Right kidney (tissue), 1 donor: ENCODE measurements at regions not wholly inside any gene's neighbourhood (a gene's known extent, or its start where the extent isn't known, plus 50 kb on each side); places are given as distances from the start of the nearest gene placed in this dataset.
"Not testable (repeated sequence)": the region's sequence is repeated elsewhere in the genome, so short reads cannot be mapped to it uniquely, and the experiment has no call there.

Experiments used
- DNase-seq: peaks from one replicate; pipeline ENCODE4 v3.0.0-alpha.2; 2016

GRCh38 chr18:33853187-33853586 lies 275.2 kb downstream of the ASXL3 start:
- DNase-seq, result no peak

GRCh38 chr18:33851546-33852078 lies 273.6 kb downstream of the ASXL3 start:
- no peak for DNase-seq

GRCh38 chr18:33849731-33850130 lies 271.7 kb downstream of the ASXL3 start:
- no peak for DNase-seq

- no peak for DNase-seq
Measured at GRCh38 chr18:33844232-33844631, 266.2 kb downstream of the ASXL3 start.

GRCh38 chr18:33841221-33841967 lies 263.4 kb downstream of the ASXL3 start:
- DNase-seq, result no peak

- DNase-seq, result no peak
Measured at GRCh38 chr18:33840212-33840593, 262.2 kb downstream of the ASXL3 start.

GRCh38 chr18:33839452-33840211 lies 261.6 kb downstream of the ASXL3 start:
- DNase-seq, result peak; percentile 24

GRCh38 chr18:33838054-33838453 lies 260.0 kb downstream of the ASXL3 start:
- DNase-seq, result no peak

- DNase-seq, result no peak
Measured at GRCh38 chr18:33837191-33837590, 259.2 kb downstream of the ASXL3 start.

GRCh38 chr18:33836564-33836963 lies 258.5 kb downstream of the ASXL3 start:
- DNase-seq, result no peak

- no peak for DNase-seq
Measured at GRCh38 chr18:33835419-33835818, 257.4 kb downstream of the ASXL3 start.

GRCh38 chr18:33833842-33834241 lies 255.8 kb downstream of the ASXL3 start:
- DNase-seq, result no peak

- no peak for DNase-seq
Measured at GRCh38 chr18:33831424-33831823, 253.4 kb downstream of the ASXL3 start.

GRCh38 chr18:33830213-33830612 lies 252.2 kb downstream of the ASXL3 start:
- DNase-seq, result no peak

- no peak for DNase-seq
Measured at GRCh38 chr18:33828949-33829348, 250.9 kb downstream of the ASXL3 start.

GRCh38 chr18:33826151-33826550 lies 248.1 kb downstream of the ASXL3 start:
- DNase-seq, result no peak

GRCh38 chr18:33821503-33821902 lies 243.5 kb downstream of the ASXL3 start:
- DNase-seq, result no peak

GRCh38 chr18:33820517-33821371 lies 242.7 kb downstream of the ASXL3 start:
- DNase-seq, result peak; percentile 23

- not testable (repeated sequence) for DNase-seq
Measured at GRCh38 chr18:33819692-33820343, 241.8 kb downstream of the ASXL3 start.

GRCh38 chr18:33818145-33818544 lies 240.1 kb downstream of the ASXL3 start:
- no peak for DNase-seq

GRCh38 chr18:33817096-33817495 lies 239.1 kb downstream of the ASXL3 start:
- DNase-seq, result no peak

GRCh38 chr18:33814546-33814945 lies 236.5 kb downstream of the ASXL3 start:
- DNase-seq, result no peak
